ENCODE measurements at regions not wholly inside any gene's neighbourhood (a gene's known extent, or its start where the extent isn't known, plus 50 kb on each side); places are given as distances from the start of the nearest gene placed in this dataset.

DNA sequence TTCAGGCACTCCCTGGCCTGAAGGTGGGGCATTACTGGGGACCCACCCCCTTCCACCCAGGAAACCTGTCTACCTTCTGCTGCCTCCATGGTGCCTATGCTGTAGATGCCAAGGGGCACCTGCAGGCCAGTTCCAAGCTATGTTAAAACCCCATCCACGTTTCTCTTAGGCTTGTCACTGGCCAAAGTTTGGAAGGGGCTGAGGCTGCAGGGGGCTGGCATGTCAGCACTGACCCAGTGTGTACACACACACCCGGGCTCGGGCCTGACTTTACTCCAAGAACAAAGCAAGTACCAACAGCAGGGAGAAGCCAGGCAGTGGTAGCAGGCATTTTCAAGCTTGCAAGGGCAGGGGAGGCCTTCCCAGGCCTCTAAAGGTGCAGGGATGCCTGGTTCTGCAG, 53.8 kb upstream of the PCDH15 start:
- no peak for DNase-seq (ENCODE audit: low read depth)

GRCh38 chr10:54854389-54854788, 53.4 kb upstream of the PCDH15 start:
- H3K36me3 ChIP-seq (ENCODE audit: control insufficient read depth, insufficient read depth, low read length) = no peaks in the 10 kb centered on the region
- no peak overlapping the region for H3K4me3 ChIP-seq (ENCODE audit: low read depth, low read length)
- no peaks in the 10 kb centered on the region for H3K27me3 ChIP-seq (ENCODE audit: control insufficient read depth, insufficient read depth, low read length)
- TF ChIP-seq, protein P1, sequence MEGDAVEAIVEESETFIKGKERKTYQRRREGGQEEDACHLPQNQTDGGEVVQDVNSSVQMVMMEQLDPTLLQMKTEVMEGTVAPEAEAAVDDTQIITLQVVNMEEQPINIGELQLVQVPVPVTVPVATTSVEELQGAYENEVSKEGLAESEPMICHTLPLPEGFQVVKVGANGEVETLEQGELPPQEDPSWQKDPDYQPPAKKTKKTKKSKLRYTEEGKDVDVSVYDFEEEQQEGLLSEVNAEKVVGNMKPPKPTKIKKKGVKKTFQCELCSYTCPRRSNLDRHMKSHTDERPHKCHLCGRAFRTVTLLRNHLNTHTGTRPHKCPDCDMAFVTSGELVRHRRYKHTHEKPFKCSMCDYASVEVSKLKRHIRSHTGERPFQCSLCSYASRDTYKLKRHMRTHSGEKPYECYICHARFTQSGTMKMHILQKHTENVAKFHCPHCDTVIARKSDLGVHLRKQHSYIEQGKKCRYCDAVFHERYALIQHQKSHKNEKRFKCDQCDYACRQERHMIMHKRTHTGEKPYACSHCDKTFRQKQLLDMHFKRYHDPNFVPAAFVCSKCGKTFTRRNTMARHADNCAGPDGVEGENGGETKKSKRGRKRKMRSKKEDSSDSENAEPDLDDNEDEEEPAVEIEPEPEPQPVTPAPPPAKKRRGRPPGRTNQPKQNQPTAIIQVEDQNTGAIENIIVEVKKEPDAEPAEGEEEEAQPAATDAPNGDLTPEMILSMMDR (IDR thresholded peaks at IDR 0.05; ENCODE audit: insufficient read depth, low read length, poor library complexity, severe bottlenecking) = no peak
- DNase-seq (ENCODE audit: low read depth) = no peak

More for the DNA sequence above, 53.8 kb upstream of the PCDH15 start:
- TF ChIP-seq, protein P1 (IDR thresholded peaks at IDR 0.05; ENCODE audit: insufficient read depth, low read length, poor library complexity, severe bottlenecking) = no peak
- Histone ChIP-seq H3K27me3 (ENCODE audit: control insufficient read depth, insufficient read depth, low read length) (no peaks in the 10 kb centered on the region), H3K36me3 (ENCODE audit: control insufficient read depth, insufficient read depth, low read length) (no peaks in the 10 kb centered on the region), H3K4me3 (ENCODE audit: low read depth, low read length) (no peak overlapping the region)

DNA sequence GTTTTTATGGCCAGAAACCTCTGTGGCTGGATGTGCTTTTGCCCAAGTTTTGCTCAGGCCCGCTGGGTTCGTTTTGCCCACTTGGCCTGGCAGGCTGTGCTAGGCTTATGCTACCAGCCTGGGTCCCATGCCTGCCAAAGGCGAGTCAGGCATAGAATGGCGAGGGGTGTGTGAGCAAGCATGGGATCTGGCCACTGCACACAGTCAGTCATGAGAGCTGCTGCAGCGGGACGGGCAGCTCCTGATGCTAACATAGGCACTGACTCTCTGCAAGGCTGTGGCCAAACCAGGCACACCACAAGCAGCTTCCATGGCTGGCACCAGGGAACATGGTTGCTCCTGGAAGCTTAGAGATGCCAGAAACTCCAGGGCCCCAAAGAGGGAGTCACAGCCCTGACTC, 52.9 kb upstream of the PCDH15 start:
- no peak for DNase-seq (ENCODE audit: low read depth)
- Histone ChIP-seq H3K36me3 (ENCODE audit: control insufficient read depth, insufficient read depth, low read length) (no peaks in the 10 kb centered on the region), H3K4me3 (ENCODE audit: low read depth, low read length) (no peak overlapping the region), H3K27me3 (ENCODE audit: control insufficient read depth, insufficient read depth, low read length) (no peaks in the 10 kb centered on the region)
- TF ChIP-seq, protein P1 (IDR thresholded peaks at IDR 0.05; ENCODE audit: insufficient read depth, low read length, poor library complexity, severe bottlenecking) = no peak

Measured in kidney epithelial cell (primary cell).